ENCODE measurements at regions not wholly inside any gene's neighbourhood (a gene's known extent, or its start where the extent isn't known, plus 50 kb on each side); places are given as distances from the start of the nearest gene placed in this dataset.

DNA sequence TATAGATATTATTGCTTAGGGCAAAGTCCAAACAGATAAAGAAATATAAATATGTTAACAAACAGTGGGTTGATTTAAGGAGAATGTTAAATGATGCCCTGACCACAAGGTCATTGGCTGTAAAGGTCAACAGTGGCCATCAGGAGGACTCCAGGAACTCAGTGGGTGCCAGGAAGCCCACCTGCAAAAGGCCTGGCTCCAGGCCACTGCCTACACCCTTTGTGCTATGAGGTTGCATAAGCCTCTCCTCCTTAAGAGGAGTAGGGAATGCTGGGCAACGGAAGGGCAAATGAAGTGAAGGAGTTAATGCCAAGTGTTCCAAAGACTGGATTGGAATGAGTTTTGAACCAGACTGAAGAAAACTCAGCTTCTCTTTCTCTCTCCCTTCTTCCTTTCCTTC, 73.3 kb upstream of the ALX4 start:
- DNase-seq (ENCODE audit: low read depth) = no peak
- H3K4me3 Mint-ChIP-seq (ENCODE audit: unreplicated experiment) = no peak overlapping the region
- H3K9me3 Mint-ChIP-seq (ENCODE audit: unreplicated experiment) = peaks cover 1% of the 10 kb centered on the region
- Histone ChIP-seq H3K9ac (ENCODE audit: low read length) (no peak overlapping the region), H4K20me1 (ENCODE audit: insufficient read depth, low read length) (no peaks in the 10 kb centered on the region), H3K27ac (ENCODE audit: low read depth, low read length) (no peak overlapping the region), H3K4me1 (ENCODE audit: insufficient read depth, low read length) (no peaks in the 10 kb centered on the region), H3K79me2 (ENCODE audit: insufficient read depth, low read length) (no peaks in the 10 kb centered on the region), H3K36me3 (ENCODE audit: insufficient read depth, low read length) (no peaks in the 10 kb centered on the region), H3K9me3 (ENCODE audit: insufficient read depth, low read depth, low read length) (no peaks in the 10 kb centered on the region), H3K4me3 (ENCODE audit: insufficient read depth, low read depth, low read length) (no peak overlapping the region), H3K27me3 (ENCODE audit: insufficient read depth, low read length) (peaks cover 7% of the 10 kb centered on the region), H3K4me2 (ENCODE audit: low read length) (no peak overlapping the region), H2AFZ (ENCODE audit: low read depth, low read length) (no peak overlapping the region)
- no peak overlapping the region for H3K27ac Mint-ChIP-seq (ENCODE audit: unreplicated experiment)
- H3K36me3 Mint-ChIP-seq (ENCODE audit: low read depth, unreplicated experiment) = no peaks in the 10 kb centered on the region
- peaks cover 63% of the 10 kb centered on the region for H3K27me3 Mint-ChIP-seq (ENCODE audit: low read depth, unreplicated experiment)
- no peaks in the 10 kb centered on the region for H3K4me1 Mint-ChIP-seq (ENCODE audit: low read depth, unreplicated experiment)
- TF ChIP-seq EZH2 (IDR thresholded peaks at IDR 0.05; ENCODE audit: insufficient read depth, low read length) = no peak
- TF ChIP-seq, protein P1, sequence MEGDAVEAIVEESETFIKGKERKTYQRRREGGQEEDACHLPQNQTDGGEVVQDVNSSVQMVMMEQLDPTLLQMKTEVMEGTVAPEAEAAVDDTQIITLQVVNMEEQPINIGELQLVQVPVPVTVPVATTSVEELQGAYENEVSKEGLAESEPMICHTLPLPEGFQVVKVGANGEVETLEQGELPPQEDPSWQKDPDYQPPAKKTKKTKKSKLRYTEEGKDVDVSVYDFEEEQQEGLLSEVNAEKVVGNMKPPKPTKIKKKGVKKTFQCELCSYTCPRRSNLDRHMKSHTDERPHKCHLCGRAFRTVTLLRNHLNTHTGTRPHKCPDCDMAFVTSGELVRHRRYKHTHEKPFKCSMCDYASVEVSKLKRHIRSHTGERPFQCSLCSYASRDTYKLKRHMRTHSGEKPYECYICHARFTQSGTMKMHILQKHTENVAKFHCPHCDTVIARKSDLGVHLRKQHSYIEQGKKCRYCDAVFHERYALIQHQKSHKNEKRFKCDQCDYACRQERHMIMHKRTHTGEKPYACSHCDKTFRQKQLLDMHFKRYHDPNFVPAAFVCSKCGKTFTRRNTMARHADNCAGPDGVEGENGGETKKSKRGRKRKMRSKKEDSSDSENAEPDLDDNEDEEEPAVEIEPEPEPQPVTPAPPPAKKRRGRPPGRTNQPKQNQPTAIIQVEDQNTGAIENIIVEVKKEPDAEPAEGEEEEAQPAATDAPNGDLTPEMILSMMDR (IDR thresholded peaks at IDR 0.05; ENCODE audit: insufficient read depth, low read depth, low read length) = no peak
- FAIRE-seq = no peak

DNA sequence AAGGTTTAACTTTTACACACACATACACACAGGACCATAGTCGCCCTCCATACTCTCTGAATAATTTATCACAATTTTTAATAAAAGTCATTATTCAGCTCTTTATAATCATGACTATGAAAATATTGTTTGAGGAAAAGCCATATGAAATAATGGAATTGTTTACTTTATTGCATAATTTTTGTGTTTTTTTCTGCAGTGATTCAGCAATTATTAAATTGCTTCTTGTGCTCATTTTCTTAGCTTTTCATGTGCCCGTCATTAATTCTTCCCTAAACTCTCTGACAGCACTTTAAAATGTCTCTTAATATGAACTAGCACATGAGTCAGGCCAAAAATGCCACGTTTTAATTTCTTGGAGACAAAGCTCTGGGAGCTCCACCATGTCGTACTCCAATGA, 77.5 kb upstream of the ALX4 start:
- H3K27ac Mint-ChIP-seq (ENCODE audit: unreplicated experiment) = no peak overlapping the region
- no peak for TF ChIP-seq EZH2 (IDR thresholded peaks at IDR 0.05; ENCODE audit: insufficient read depth, low read length)
- TF ChIP-seq, protein P1 (IDR thresholded peaks at IDR 0.05; ENCODE audit: insufficient read depth, low read depth, low read length) = no peak
- H3K4me3 Mint-ChIP-seq (ENCODE audit: unreplicated experiment) = no peak overlapping the region
- DNase-seq (ENCODE audit: low read depth) = no peak
- H3K27me3 ChIP-seq (ENCODE audit: insufficient read depth, low read length) = peaks cover 13% of the 10 kb centered on the region
- H3K4me1 ChIP-seq (ENCODE audit: insufficient read depth, low read length) = no peaks in the 10 kb centered on the region
- H4K20me1 ChIP-seq (ENCODE audit: insufficient read depth, low read length) = no peaks in the 10 kb centered on the region
- peaks cover 4% of the 10 kb centered on the region for H3K9me3 ChIP-seq (ENCODE audit: insufficient read depth, low read depth, low read length)
- H3K36me3 ChIP-seq (ENCODE audit: insufficient read depth, low read length) = no peaks in the 10 kb centered on the region
- peaks cover 11% of the 10 kb centered on the region for H3K9me3 Mint-ChIP-seq (ENCODE audit: unreplicated experiment)
- no peak overlapping the region for H3K9ac ChIP-seq (ENCODE audit: low read length)
- no peak overlapping the region for H2AFZ ChIP-seq (ENCODE audit: low read depth, low read length)
- FAIRE-seq = no peak
- no peaks in the 10 kb centered on the region for H3K4me1 Mint-ChIP-seq (ENCODE audit: low read depth, unreplicated experiment)
- no peak overlapping the region for H3K4me3 ChIP-seq (ENCODE audit: insufficient read depth, low read depth, low read length)
- peaks cover 51% of the 10 kb centered on the region for H3K27me3 Mint-ChIP-seq (ENCODE audit: low read depth, unreplicated experiment)
- H3K79me2 ChIP-seq (ENCODE audit: insufficient read depth, low read length) = no peaks in the 10 kb centered on the region
- H3K4me2 ChIP-seq (ENCODE audit: low read length) = no peak overlapping the region
- H3K27ac ChIP-seq (ENCODE audit: low read depth, low read length) = no peak overlapping the region
- no peaks in the 10 kb centered on the region for H3K36me3 Mint-ChIP-seq (ENCODE audit: low read depth, unreplicated experiment)

DNA sequence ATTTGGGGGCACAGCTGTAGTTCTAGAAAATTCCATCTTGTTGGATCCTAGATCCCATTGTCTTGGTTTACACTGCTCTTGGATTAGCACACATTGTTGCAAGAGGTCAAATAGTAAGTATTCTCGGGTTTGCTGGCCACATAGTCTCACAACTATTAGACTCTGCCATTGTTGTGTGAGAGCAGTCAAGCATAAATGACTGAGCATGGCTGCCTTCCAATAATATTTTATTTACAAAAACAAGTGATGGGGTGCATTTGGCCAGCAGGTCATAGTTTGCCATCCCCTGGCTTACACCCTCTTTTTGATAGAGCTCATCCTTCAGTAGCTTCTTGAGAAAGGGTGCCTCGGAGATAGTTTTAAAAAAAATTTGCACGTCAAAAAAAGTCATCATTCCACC, 77.9 kb upstream of the ALX4 start:
- Mint-ChIP-seq H3K4me1 (ENCODE audit: low read depth, unreplicated experiment) (no peaks in the 10 kb centered on the region), H3K4me3 (ENCODE audit: unreplicated experiment) (no peak overlapping the region), H3K9me3 (ENCODE audit: unreplicated experiment) (peaks cover 12% of the 10 kb centered on the region), H3K36me3 (ENCODE audit: low read depth, unreplicated experiment) (no peaks in the 10 kb centered on the region), H3K27me3 (ENCODE audit: low read depth, unreplicated experiment) (peaks cover 47% of the 10 kb centered on the region), H3K27ac (ENCODE audit: unreplicated experiment) (no peak overlapping the region)
- H3K79me2 ChIP-seq (ENCODE audit: insufficient read depth, low read length) = no peaks in the 10 kb centered on the region
- no peaks in the 10 kb centered on the region for H3K4me1 ChIP-seq (ENCODE audit: insufficient read depth, low read length)
- DNase-seq (ENCODE audit: low read depth) (no peak), FAIRE-seq (no peak)
- no peak overlapping the region for H2AFZ ChIP-seq (ENCODE audit: low read depth, low read length)
- no peak overlapping the region for H3K9ac ChIP-seq (ENCODE audit: low read length)
- H3K36me3 ChIP-seq (ENCODE audit: insufficient read depth, low read length) = no peaks in the 10 kb centered on the region
- peaks cover 13% of the 10 kb centered on the region for H3K27me3 ChIP-seq (ENCODE audit: insufficient read depth, low read length)
- peaks cover 4% of the 10 kb centered on the region for H3K9me3 ChIP-seq (ENCODE audit: insufficient read depth, low read depth, low read length)
- H3K27ac ChIP-seq (ENCODE audit: low read depth, low read length) = no peak overlapping the region
- no peaks in the 10 kb centered on the region for H4K20me1 ChIP-seq (ENCODE audit: insufficient read depth, low read length)
- no peak overlapping the region for H3K4me2 ChIP-seq (ENCODE audit: low read length)
- no peak overlapping the region for H3K4me3 ChIP-seq (ENCODE audit: insufficient read depth, low read depth, low read length)
- TF ChIP-seq EZH2 (IDR thresholded peaks at IDR 0.05; ENCODE audit: insufficient read depth, low read length) = no peak
- TF ChIP-seq, protein P1 (IDR thresholded peaks at IDR 0.05; ENCODE audit: insufficient read depth, low read depth, low read length) = no peak

Measured in astrocyte (in vitro differentiated cells and primary cell).